ENCODE measurements at regions not wholly inside any gene's neighbourhood (a gene's known extent, or its start where the extent isn't known, plus 50 kb on each side); places are given as distances from the start of the nearest gene placed in this dataset.

GRCh38 chr4:188722911-188723310, 583.7 kb downstream of the TRIML1 start:
- intact Hi-C loops (cut with DNase I), result no loop called here

GRCh38 chr4:188727746-188728145, 588.5 kb downstream of the TRIML1 start:
- intact Hi-C loops (cut with DNase I), result no loop called here
- Histone ChIP-seq H3K9me3 (no peaks in the 10 kb centered on the region), H3K4me3 (no peak overlapping the region), H3K36me3 (no peaks in the 10 kb centered on the region), H3K27me3 (no peaks in the 10 kb centered on the region), H3K4me1 (peaks cover 0 to 10% (median 0%) of the 10 kb centered on the region in 4 donors), H3K27ac (no peak overlapping the region)
- DNase-seq, result no peak
- WGBS, 2 donors, result 74 to 76% methylated on average over 1 of the region's 1 CpG
- TF ChIP-seq POLR2A (IDR thresholded peaks at IDR 0.05) (no peak), EP300 (IDR thresholded peaks at IDR 0.05) (no peak), POLR2AphosphoS5 (IDR thresholded peaks at IDR 0.05) (no peak), CTCF (IDR thresholded peaks at IDR 0.05) (no peak)

More at GRCh38 chr4:188722911-188723310, 583.7 kb downstream of the TRIML1 start:
- no peak overlapping the region for H3K27ac ChIP-seq
- peaks cover 0 to 7% (median 0%) of the 10 kb centered on the region in 4 donors for H3K9me3 ChIP-seq
- no peak overlapping the region for H3K4me3 ChIP-seq
- peaks cover 0 to 1% (median 0%) of the 10 kb centered on the region in 4 donors for H3K4me1 ChIP-seq
- TF ChIP-seq CTCF (IDR thresholded peaks at IDR 0.05), result no peak
- TF ChIP-seq EP300 (IDR thresholded peaks at IDR 0.05), result no peak
- TF ChIP-seq POLR2A (IDR thresholded peaks at IDR 0.05), result no peak
- no peak for TF ChIP-seq POLR2AphosphoS5 (IDR thresholded peaks at IDR 0.05)
- DNase-seq, result no peak
- H3K27me3 ChIP-seq, result no peaks in the 10 kb centered on the region
- no peaks in the 10 kb centered on the region for H3K36me3 ChIP-seq

- 19 to 36% methylated on average over 1 of the region's 1 CpG for WGBS, 2 donors
- DNase-seq, result no peak
- Histone ChIP-seq H3K9me3 (no peaks in the 10 kb centered on the region), H3K4me1 (peaks cover 0 to 10% (median 0%) of the 10 kb centered on the region in 4 donors), H3K27ac (no peak overlapping the region), H3K36me3 (no peaks in the 10 kb centered on the region), H3K27me3 (no peaks in the 10 kb centered on the region), H3K4me3 (no peak overlapping the region)
- TF ChIP-seq CTCF (IDR thresholded peaks at IDR 0.05), result no peak
- no peak for TF ChIP-seq EP300 (IDR thresholded peaks at IDR 0.05)
- TF ChIP-seq POLR2AphosphoS5 (IDR thresholded peaks at IDR 0.05), result no peak
- no peak for TF ChIP-seq POLR2A (IDR thresholded peaks at IDR 0.05)
- intact Hi-C loops (cut with DNase I), result no loop called here
These were observed 589.1 kb downstream of the TRIML1 start for GRCh38 chr4:188728359-188728758.

- no peaks in the 10 kb centered on the region for H3K27me3 ChIP-seq
- WGBS, 2 donors, result 27 to 71% methylated on average over 3 of the region's 3 CpGs
- TF ChIP-seq EP300 (IDR thresholded peaks at IDR 0.05) (no peak), POLR2A (IDR thresholded peaks at IDR 0.05) (no peak), CTCF (IDR thresholded peaks at IDR 0.05) (no peak)
- peaks cover 0 to 10% (median 0%) of the 10 kb centered on the region in 4 donors for H3K4me1 ChIP-seq
- no peak for DNase-seq
- H3K27ac ChIP-seq, result no peak overlapping the region
- intact Hi-C loops (cut with DNase I), result no loop called here
- H3K4me3 ChIP-seq, result no peak overlapping the region
- no peaks in the 10 kb centered on the region for H3K36me3 ChIP-seq
- no peaks in the 10 kb centered on the region for H3K9me3 ChIP-seq
These were observed 592.9 kb downstream of the TRIML1 start for GRCh38 chr4:188732131-188732530.

- H3K36me3 ChIP-seq, result no peaks in the 10 kb centered on the region
- TF ChIP-seq POLR2A (IDR thresholded peaks at IDR 0.05), result no peak
- no peak for TF ChIP-seq CTCF (IDR thresholded peaks at IDR 0.05)
- TF ChIP-seq EP300 (IDR thresholded peaks at IDR 0.05), result no peak
- no peak for TF ChIP-seq POLR2AphosphoS5 (IDR thresholded peaks at IDR 0.05)
- no peaks in the 10 kb centered on the region for H3K27me3 ChIP-seq
- H3K4me1 ChIP-seq, result no peaks in the 10 kb centered on the region
- no peak overlapping the region for H3K27ac ChIP-seq
- WGBS, 2 donors, result 91 to 95% methylated on average over 15 of the region's 15 CpGs
- no peak overlapping the region for H3K4me3 ChIP-seq
- DNase-seq, result no peak
- H3K9me3 ChIP-seq, result no peaks in the 10 kb centered on the region
- intact Hi-C loops (cut with DNase I), result no loop called here
These were observed 595.8 kb downstream of the TRIML1 start for GRCh38 chr4:188735082-188735481.
